GM20431 (cell line): ENCODE measurements at regions not wholly inside any gene's neighbourhood (a gene's known extent, or its start where the extent isn't known, plus 50 kb on each side); places are given as distances from the start of the nearest gene placed in this dataset.

ENCODE experiments used
- in situ Hi-C: fragments of 300-500 bp; cut with MseI, MboI; formaldehyde crosslinking; loops from one replicate; pipeline ENCODE4 v1.15.0; 2020; ENCODE audit warnings: low sequenced_read_pairs; ENCODE audit not compliant: unreplicated experiment

GRCh38 chr13:60282186-60282585, 114.8 kb upstream of the TDRD3 start:
- in situ Hi-C loops = no loop called here

GRCh38 chr13:60282708-60283107, 114.3 kb upstream of the TDRD3 start:
- in situ Hi-C loops = no loop called here

- in situ Hi-C loops = no loop called here
Measured at GRCh38 chr13:60286707-60287106, 110.3 kb upstream of the TDRD3 start.

GRCh38 chr13:60288569-60288968, 108.5 kb upstream of the TDRD3 start:
- in situ Hi-C loops = no loop called here

GRCh38 chr13:60303166-60303565, 93.9 kb upstream of the TDRD3 start:
- in situ Hi-C loops = no loop called here

- in situ Hi-C loops = no loop called here
Measured at GRCh38 chr13:60311527-60311926, 85.5 kb upstream of the TDRD3 start.

- in situ Hi-C loops = no loop called here
Measured at GRCh38 chr13:60312851-60313505, 84.0 kb upstream of the TDRD3 start.

- in situ Hi-C loops = no loop called here
Measured at GRCh38 chr13:60318186-60318585, 78.8 kb upstream of the TDRD3 start.

- in situ Hi-C loops = no loop called here
Measured at GRCh38 chr13:60324131-60324530, 72.9 kb upstream of the TDRD3 start.

GRCh38 chr13:60326273-60326672, 70.7 kb upstream of the TDRD3 start:
- in situ Hi-C loops = loop anchor here (25.0 kb wide), 1 partner anchor 664 kb away; no protein-coding TSS in a partner anchor

GRCh38 chr13:60327511-60327910, 69.5 kb upstream of the TDRD3 start:
- in situ Hi-C loops = loop anchor here (25.0 kb wide), 1 partner anchor 665 kb away; no protein-coding TSS in a partner anchor

- in situ Hi-C loops = loop anchor here (25.0 kb wide), 1 partner anchor 666 kb away; no protein-coding TSS in a partner anchor
Measured at GRCh38 chr13:60328073-60328472, 68.9 kb upstream of the TDRD3 start.

- in situ Hi-C loops = loop anchor here (25.0 kb wide), 1 partner anchor 667 kb away; no protein-coding TSS in a partner anchor
Measured at GRCh38 chr13:60329221-60329923, 67.6 kb upstream of the TDRD3 start.

- in situ Hi-C loops = loop anchor here (25.0 kb wide), 1 partner anchor 669 kb away; no protein-coding TSS in a partner anchor
Measured at GRCh38 chr13:60331249-60332012, 65.6 kb upstream of the TDRD3 start.

- in situ Hi-C loops = loop anchor here (25.0 kb wide), 1 partner anchor 670 kb away; no protein-coding TSS in a partner anchor
Measured at GRCh38 chr13:60332682-60333081, 64.3 kb upstream of the TDRD3 start.

GRCh38 chr13:60334310-60334709, 62.7 kb upstream of the TDRD3 start:
- in situ Hi-C loops = loop anchor here (25.0 kb wide), 1 partner anchor 672 kb away; no protein-coding TSS in a partner anchor

GRCh38 chr13:60335531-60335930, 61.5 kb upstream of the TDRD3 start:
- in situ Hi-C loops = loop anchor here (25.0 kb wide), 1 partner anchor 673 kb away; no protein-coding TSS in a partner anchor

GRCh38 chr13:60338754-60339153, 58.3 kb upstream of the TDRD3 start:
- in situ Hi-C loops = loop anchor here (25.0 kb wide), 1 partner anchor 676 kb away; no protein-coding TSS in a partner anchor

GRCh38 chr13:60343978-60344377, 53.0 kb upstream of the TDRD3 start:
- in situ Hi-C loops = loop anchor here (25.0 kb wide), 1 partner anchor 682 kb away; no protein-coding TSS in a partner anchor

- in situ Hi-C loops = loop anchor here (25.0 kb wide), 1 partner anchor 685 kb away; no protein-coding TSS in a partner anchor
Measured at GRCh38 chr13:60347174-60347573, 49.8 kb upstream of the TDRD3 start.
